HG03064 (cell line): ENCODE measurements at regions not wholly inside any gene's neighbourhood (a gene's known extent, or its start where the extent isn't known, plus 50 kb on each side); places are given as distances from the start of the nearest gene placed in this dataset.
"Not testable (repeated sequence)": the region's sequence is repeated elsewhere in the genome, so short reads cannot be mapped to it uniquely, and the experiment has no call there.

Experiments
- ATAC-seq: cut with Tn5 transposase; IDR thresholded peaks from one replicate; pipeline ENCODE4 v1.9.1; 2021; ENCODE audit warnings: low read depth; ENCODE audit not compliant: unreplicated experiment

DNA sequence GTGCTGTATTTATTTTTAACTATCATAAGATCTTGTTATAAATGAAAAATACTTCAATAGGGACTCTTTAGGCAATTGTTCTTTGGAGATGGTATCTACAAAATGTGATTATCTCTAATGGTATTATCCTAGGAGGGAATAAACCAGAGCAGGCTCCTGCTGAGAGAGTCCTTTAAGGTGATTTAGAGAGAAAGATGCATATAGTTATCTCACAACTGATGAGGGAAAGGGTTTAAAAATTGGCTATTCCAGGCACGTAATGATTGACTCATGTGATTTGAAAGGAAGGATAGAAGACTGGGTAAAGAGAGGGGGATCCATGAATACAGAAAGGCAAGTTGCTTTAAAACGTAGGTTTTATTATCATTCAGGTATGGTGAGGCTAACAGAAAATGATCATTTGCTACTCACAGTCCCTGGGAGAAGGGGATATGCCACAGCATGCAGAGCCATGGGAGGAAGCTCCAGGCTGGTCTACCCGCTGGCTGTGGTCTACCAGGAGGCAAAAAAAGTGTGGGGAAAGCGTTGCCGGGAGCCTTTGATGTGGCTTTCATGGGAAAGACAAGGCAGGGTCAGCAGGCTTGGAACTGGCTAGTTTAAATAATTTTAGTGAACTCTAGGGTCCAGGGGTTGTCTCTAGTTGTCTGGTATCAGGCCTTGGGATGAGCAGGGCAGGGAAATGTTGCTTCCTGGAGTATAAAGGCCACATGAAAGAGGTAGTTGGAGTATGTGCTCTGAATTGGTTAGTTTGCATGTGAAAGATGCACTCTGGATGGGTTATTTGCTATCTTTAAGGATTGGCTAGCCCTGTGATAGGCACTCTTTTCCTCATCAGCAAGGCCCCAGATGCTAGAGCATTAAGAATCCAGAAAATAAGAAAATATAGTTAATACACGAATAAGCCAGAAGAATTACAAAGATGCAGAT is 798.4 kb upstream of the GRM7 start:
- ATAC-seq: no peak

DNA sequence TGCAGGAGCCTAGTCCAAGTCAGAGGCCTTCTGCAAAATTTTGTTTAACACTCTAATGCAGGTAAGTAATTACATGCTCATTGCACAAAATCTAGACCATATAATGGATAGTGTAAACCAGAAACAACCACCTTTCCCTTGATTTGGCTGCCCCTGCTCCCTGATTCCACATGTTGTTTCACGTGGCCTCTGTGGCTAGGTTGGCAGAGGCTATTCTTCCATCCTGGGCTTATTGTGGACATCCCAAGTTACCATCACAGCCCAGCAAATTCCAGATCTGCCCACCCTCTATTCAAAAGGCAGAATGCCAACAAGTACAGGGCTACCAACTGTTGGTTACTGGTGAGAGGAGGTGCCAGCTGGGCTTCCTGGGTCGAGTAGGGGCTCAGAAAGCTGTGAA is 794.5 kb upstream of the GRM7 start:
- ATAC-seq: no peak

DNA sequence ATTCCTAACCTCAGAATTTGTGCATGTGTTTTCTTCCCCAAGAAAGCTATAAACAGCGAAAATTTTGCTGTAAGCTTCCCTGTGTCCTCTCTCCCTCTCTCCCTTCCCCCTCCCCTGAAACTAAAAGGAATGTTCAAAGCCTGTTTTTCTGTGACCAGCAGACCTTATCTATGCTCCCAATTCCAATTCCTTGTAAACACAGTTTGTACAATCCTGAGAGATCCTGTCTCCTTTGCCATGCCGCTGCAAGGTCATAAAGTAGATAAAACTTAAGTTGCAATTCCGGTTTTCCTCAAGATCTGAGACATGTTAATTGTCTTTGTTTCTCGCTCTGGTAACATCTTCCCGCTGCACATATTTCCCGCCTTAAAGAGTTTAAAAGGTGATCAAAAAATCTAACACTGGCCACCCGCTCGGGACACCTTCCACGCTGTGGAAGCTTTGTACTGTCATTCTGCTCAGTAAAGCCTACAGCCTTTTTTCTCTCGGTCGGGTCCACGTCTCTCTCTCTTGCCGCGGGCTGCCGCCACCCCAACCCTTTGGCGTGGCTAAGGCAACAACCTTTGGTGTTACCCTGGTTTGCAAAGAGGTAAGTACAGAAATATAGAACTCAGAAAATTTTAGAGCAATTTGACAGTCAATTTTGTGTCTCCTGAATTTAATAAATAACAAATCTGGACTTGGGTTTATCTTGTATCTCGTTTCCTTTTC is 793.9 kb upstream of the GRM7 start:
- ATAC-seq: not testable (repeated sequence)

DNA sequence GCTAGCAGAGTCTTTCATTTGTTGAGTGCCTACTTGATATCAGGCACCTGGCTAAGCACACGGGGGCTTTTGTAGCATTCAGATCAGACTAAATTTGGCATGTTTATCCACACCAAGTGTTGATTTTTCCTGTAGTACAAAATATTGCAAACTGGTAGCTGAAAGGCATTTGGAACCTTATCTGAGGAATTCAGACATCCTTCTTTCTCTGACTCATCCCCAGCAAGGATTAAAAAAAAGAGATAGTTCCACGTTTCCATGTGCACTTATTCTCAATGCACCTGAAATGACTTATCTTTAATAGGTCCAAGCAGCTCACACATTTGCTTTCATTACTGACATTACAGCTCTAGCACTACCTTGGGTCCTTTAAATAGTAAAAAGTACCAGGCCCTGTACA is 786.0 kb upstream of the GRM7 start:
- no peak for ATAC-seq

DNA sequence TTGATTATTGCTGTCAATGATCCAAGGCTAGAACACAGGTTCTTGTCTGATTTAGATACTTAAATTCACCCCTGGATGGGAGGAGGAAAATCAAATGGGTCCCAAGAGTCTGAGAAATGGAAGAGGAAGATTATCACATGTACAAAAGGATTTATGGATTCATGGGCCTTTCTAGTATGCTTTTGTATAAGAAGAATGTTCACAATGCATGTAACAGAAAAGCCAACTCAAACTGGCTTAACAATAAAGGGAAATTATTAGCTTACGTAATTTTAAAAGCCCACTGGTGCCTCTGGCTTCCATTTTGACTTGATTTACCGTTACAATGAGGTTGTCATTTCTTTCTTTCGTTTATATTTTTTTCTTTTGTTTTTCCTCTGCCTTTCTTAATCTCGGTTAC is 782.5 kb upstream of the GRM7 start:
- ATAC-seq: no peak

DNA sequence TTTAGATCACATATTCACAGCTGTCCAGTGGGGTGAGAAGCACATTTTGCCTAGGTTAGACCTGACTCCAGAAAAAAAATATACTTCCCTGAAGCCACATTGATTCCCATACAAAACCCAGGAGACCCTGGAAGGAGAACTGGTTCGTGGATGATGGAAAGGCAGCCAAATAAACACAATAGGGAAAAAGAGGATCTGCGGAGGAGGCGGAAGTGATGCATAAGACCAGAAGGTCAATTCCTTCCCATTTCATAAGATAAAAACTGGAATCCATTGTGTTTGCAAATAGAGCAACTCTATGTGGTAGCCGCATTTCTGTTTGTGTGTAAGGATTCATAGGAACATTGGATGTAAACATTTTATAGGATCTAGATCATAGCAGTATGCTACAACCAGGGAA is 781.9 kb upstream of the GRM7 start:
- ATAC-seq: no peak

DNA sequence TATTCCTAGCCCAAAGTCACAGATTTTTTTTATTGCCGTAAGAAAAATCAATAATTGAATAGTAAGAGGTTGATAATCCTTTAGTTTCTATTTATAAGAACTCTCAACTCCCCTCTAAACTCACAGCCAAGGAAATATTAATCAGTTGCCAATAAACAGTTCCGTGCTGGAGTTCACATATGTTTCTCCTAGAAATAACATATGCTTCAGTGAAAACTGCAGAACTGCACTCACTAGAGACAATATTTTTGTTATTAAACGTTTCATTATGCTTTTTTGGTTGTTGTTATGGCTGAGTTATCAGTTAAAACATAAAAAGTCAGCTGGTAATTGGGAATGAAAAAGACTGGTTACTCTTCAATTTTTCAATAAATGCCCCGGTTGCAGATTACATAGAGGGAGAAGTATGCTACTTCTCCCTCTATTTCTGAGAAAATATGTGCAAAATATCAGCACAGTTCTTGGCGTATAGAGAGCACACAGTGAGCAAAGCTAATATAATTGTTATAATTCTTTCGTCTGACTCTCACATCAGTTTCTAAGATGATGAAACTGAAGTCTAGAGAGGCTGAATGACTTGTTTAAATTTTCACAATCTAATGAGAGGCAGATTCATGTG is 781.2 kb upstream of the GRM7 start:
- ATAC-seq: no peak

DNA sequence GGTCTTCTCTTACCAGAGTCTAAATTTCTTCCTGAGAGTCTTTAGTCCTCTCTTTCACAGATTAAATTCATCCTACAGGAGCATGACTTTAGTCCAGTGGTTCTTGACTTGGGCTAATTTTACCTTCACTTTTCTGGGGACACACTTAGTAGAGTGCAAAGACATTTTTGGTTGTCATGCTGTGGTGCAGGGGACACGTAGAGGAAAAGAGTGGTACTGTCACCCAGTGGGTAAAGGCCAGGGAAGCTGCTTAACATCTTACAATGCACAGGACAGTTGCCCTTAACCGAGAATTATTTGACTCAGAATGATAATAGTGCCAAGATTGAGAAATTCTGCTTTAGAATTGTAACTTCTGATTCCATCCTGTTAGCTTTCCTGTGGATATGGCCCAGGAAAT is 772.5 kb upstream of the GRM7 start:
- no peak for ATAC-seq

DNA sequence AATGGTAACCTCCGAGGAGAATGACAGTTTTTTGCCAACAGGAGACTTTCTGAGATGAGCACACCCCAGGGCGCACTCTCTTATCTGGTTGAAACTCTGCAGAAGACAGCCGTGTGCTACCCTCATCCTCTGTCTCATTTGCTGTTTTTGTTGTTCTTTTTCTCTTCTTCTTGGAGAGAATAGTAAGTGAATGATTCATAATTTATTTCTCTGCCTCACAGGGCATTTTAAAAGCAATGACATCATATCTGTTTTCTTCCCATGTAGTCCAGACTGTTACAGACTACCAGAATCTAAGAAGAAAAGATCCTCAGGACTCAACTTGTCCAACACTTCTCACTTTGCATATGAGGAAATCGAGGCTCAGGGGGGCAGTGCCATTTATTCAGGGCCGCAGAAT is 771.1 kb upstream of the GRM7 start:
- ATAC-seq: no peak

DNA sequence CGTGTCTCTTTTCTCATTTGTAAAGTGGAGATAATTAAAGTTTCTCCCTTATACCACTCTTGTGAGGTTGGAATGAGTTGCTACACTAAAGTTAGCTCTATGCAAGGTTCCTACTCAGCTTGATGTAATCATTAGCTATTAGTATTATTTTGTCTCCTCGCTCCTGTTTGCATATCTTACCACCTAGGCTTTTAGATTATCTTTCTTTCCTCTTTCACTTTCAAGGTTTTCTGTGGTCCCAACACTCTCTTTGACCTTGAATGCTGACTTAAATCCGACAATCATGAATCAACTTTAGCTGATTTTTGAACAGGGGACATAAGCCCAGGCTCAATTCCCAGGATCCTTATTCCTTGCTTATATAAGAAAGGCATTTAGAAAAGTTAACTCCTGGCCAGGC is 769.7 kb upstream of the GRM7 start:
- ATAC-seq: no peak

DNA sequence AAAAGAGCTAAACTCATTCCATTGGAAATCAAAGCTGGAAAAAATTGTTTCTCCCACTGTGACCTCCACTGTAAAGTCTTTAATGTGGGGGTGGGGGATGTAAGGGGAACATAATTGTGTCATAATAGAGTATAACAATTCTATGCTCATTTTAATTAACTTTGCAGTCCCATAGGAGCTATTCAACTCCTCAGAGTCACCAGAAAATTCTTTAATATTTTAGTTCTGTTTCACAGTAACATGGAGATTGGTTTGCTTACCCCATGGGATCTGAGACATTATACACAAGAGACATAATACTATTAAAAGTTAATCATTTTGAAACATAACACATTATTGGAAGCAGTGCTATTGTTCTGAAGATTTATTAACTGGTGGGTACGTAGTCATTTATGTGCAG is 765.9 kb upstream of the GRM7 start:
- no peak for ATAC-seq

DNA sequence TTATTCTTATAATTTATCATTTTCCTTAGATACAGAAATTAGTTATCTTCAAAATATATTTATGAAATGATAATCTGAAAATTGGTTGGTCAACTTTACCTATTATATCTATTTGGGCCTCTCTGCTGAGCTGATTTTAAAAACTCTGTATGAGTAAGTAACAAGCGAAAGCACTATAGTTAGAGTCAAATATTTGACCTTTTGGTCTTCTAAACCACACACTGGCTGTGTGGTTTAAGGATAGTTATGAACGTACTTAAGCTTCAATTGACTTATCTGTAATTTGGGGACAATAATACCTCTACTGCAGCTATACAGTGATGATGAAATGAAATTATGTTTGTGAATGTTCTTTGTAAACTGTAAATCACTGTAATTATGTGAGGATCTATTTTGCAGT is 763.9 kb upstream of the GRM7 start:
- no peak for ATAC-seq

DNA sequence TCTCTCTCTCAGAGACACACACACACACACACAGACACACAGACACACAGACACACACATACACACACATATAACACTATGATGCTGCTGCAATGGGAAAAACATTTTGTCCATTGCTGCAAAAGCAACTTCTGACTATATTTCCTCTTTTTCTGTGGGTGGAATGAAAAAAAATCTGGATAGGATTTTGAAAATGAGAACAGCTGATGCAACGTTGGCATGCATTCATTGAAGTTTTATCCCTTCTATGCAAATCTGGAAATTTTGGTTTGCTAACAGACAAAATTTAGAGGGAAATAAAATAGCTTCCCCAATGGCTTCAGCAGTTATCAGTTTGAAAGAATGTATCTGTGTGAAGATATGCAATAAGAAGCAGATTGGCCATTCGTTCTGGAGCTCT is 763.4 kb upstream of the GRM7 start:
- no peak for ATAC-seq

DNA sequence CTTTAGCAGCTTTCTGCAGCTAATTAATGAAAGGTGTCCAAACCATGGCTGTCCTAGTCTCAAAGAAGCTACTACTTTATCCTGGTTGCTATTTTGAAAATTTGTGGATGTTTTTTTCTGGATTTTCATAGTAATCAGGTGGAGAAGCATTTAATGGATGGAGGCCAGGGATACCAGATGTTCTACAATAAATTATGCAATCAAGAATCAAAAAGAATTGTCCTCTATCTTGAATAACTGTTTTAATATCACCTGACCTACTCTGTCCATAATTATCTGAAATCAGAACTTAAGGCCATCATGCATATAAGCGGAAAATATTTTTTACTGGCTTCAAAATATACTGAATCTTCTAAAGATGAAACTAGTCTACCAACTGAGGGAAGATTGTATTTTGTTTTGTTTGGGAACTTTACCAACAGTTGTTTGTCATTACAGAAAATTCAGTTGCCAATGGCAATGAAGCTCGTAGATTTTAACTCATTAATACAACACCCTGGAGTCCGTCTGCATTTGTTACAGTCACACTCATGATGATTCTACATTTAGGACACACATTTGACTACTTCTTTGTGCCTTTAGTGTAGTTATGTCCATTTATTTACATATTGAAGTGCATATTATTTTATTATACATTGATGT is 762.3 kb upstream of the GRM7 start:
- ATAC-seq: no peak

DNA sequence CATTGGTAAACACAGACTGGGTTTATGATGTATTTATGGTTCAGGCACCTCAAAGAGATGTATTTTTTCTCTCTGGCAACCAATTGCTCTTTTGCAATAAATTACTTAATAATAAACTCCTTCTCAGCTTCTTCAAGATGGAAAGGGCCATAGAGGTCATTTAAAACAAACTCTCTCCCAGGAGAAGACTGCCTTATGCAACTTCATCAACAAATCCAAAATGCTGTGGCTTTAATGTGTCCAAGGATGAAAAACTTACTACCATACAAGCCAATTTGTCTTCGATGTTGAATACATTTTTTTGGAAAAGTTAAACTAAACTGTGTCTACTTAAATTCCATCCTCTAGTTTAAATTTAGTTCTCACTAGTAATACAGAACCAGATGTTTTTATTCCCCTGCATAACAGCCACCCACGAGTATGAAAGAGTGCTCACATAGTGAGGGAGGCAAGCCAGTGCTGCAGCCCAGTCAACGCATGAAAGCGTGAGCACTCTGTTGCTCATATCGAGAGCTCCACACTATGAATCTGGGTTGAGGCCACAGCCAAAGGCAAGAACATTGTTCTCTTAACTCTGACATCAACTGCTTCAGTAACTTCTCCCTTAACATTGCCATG is 761.3 kb upstream of the GRM7 start:
- ATAC-seq: no peak

DNA sequence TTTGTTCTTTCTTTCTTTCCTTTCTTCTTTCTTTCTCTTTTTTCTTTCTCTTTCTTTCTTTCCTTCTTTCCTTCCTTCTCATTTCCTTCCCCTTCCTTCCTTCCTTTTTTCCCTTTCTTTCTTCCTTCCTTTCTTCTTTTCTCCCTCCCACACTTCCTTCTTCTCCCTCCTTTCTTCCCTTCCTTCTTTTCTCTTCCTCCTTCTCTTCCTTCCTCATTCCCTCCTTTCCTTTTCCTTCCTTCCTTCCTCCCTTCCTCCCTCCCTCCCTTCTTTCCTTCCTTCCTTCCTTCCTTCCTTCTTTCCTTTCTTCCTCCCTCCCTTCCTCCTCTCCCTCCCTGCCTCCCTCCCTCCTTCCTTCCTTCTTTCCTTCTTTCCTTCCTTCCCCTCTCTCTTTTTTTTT is 755.7 kb upstream of the GRM7 start:
- ATAC-seq: no peak

DNA sequence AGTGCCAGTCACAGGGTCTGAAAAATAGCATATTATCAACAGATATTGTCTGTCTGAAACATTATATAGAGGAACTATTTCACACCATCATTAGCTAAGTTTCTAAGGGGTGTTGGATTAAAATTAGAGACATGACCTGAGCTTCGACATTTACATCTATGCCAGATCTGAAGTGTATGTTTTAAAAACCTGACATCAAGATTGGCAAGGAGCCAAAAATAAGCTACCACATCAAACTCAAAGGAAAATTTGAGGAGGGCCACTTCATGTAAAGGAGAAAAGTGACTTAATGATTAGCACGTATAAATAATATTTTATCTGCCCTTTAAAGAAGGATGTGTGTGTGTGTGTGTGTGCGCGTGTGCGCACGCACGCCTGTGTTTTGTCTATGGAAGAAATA is 752.0 kb upstream of the GRM7 start:
- no peak for ATAC-seq

DNA sequence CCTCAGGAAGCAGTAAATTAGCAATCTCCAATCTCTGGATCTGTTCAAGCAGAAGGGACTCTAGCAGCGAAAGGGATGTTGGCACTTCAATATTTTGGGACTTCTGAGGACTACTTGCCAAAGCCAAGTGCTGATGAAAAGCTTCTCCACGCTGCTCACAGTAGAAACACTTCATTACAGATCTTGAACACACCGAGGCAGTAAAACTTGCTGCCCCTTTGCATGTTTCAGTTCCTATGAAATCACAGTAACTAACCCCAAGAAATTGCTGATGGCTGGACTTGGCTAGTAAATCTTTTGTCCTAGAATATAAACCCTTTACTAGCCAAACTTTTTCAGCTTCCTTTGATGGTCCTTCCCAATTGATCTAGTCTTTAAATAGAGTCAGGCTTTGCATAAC is 750.5 kb upstream of the GRM7 start:
- no peak for ATAC-seq

DNA sequence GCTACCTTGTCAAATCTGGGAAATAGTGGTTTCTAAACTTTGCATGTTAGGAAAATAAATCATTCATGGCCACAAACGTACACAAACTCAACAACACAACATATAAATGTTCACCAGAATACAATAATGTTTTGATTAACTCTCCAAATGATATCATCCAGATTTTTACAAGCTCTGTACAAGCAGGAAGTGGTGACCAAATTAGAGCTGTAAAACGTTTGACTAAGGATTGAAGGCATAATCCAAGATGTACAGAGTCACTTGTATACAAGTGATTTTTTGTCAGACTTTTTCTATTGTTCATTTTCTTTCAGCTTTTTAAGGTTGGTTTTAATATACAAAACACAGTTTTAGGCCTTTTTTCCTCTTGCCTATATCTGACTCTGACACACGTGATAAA is 748.4 kb upstream of the GRM7 start:
- no peak for ATAC-seq

DNA sequence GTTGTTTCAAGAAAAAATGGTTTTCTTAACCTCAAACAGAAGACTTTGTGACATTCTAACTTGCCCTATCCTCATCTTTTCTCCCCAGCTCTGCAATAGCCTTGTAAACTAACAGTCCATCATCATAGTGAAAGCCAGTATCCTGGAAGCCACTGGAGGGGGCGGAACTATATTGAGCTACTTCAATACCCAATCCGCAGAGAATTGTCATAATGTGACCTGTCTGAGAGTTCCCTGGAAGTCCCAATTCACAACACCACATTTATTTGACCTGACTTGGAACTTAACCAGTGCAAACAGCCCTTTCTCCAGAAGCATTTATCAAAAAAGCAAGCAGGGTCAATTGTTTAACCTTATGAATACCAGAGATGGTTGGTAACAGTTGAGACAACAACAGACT is 747.6 kb upstream of the GRM7 start:
- ATAC-seq: no peak

DNA sequence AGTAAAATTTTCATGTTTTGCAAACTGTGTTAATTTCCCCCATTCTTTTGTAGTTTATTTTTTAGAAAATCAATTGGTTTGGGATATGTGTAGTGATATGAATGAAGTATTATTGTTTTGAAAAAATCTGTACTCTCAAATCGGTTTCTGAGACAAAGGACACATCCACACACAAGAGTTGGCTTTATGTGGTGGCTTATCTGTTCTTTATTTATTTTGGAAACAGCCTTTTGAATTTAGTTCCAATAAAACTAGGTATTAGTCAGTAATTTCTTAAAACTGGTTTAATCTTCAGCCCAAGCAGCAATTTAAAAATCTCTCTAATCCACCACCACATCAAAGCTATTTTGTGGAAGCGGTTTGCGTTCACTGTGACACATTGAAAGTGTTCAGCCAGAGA is 741.5 kb upstream of the GRM7 start:
- ATAC-seq: no peak
